ENCODE measurements at regions not wholly inside any gene's neighbourhood (a gene's known extent, or its start where the extent isn't known, plus 50 kb on each side); places are given as distances from the start of the nearest gene placed in this dataset.

- H3K9me3 ChIP-seq, result no peaks in the 10 kb centered on the region
- no peak overlapping the region for H3K4me3 ChIP-seq
- no peak for ATAC-seq
- no peak for DNase-seq
- no peaks in the 10 kb centered on the region for H3K36me3 ChIP-seq (ENCODE audit: low read depth)
- TF ChIP-seq CTCF (IDR thresholded peaks at IDR 0.05), result no peak
- intact Hi-C loops (cut with DNase I, micrococcal nuclease), result no loop called here
- no peaks in the 10 kb centered on the region for H3K4me1 ChIP-seq (ENCODE audit: low read depth)
Observed at GRCh38 chr2:8190279-8190678, 491.6 kb upstream of the ID2 start.

GRCh38 chr2:8191427-8191826, 490.4 kb upstream of the ID2 start:
- no peaks in the 10 kb centered on the region for H3K9me3 ChIP-seq
- no peak overlapping the region for H3K4me3 ChIP-seq
- no peaks in the 10 kb centered on the region for H3K36me3 ChIP-seq (ENCODE audit: low read depth)
- no peak for TF ChIP-seq CTCF (IDR thresholded peaks at IDR 0.05)
- no peaks in the 10 kb centered on the region for H3K4me1 ChIP-seq (ENCODE audit: low read depth)
- no peak for ATAC-seq
- no peak for DNase-seq
- intact Hi-C loops (cut with DNase I, micrococcal nuclease), result no loop called here

GRCh38 chr2:8193146-8193545, 488.7 kb upstream of the ID2 start:
- Histone ChIP-seq H3K36me3 (ENCODE audit: low read depth) (no peaks in the 10 kb centered on the region), H3K4me1 (ENCODE audit: low read depth) (no peaks in the 10 kb centered on the region), H3K9me3 (no peaks in the 10 kb centered on the region), H3K4me3 (no peak overlapping the region)
- intact Hi-C loops (cut with DNase I, micrococcal nuclease), result no loop called here
- ATAC-seq (no peak), DNase-seq (no peak)
- TF ChIP-seq CTCF (IDR thresholded peaks at IDR 0.05), result no peak

GRCh38 chr2:8193686-8194615, 487.9 kb upstream of the ID2 start:
- no peak for TF ChIP-seq CTCF (IDR thresholded peaks at IDR 0.05)
- ATAC-seq (peak; percentile 57), DNase-seq (no peak)
- intact Hi-C loops (cut with DNase I, micrococcal nuclease), result no loop called here
- H3K36me3 ChIP-seq (ENCODE audit: low read depth), result no peaks in the 10 kb centered on the region
- no peaks in the 10 kb centered on the region for H3K9me3 ChIP-seq
- no peak overlapping the region for H3K4me3 ChIP-seq
- H3K4me1 ChIP-seq (ENCODE audit: low read depth), result no peaks in the 10 kb centered on the region

GRCh38 chr2:8195784-8196183, 486.1 kb upstream of the ID2 start:
- no peak overlapping the region for H3K4me3 ChIP-seq
- no peak for ATAC-seq
- no peaks in the 10 kb centered on the region for H3K9me3 ChIP-seq
- no peak for TF ChIP-seq CTCF (IDR thresholded peaks at IDR 0.05)
- DNase-seq, result no peak
- intact Hi-C loops (cut with DNase I, micrococcal nuclease), result no loop called here
- no peaks in the 10 kb centered on the region for H3K4me1 ChIP-seq (ENCODE audit: low read depth)
- H3K36me3 ChIP-seq (ENCODE audit: low read depth), result no peaks in the 10 kb centered on the region

Measured in mucosa of descending colon (tissue), 3 donors.